ENCODE measurements at regions not wholly inside any gene's neighbourhood (a gene's known extent, or its start where the extent isn't known, plus 50 kb on each side); places are given as distances from the start of the nearest gene placed in this dataset.
A peak's percentile ranks its signal among the peaks of the same experiment; 100 is the strongest.
"Not testable (repeated sequence)": the region's sequence is repeated elsewhere in the genome, so short reads cannot be mapped to it uniquely, and the experiment has no call there.

GRCh38 chr9:90201766-90202165, 440.9 kb downstream of the DIRAS2 start:
- Mint-ChIP-seq H3K27me3 (ENCODE audit: unreplicated experiment) (no peaks in the 10 kb centered on the region), H3K9me3 (ENCODE audit: unreplicated experiment) (no peaks in the 10 kb centered on the region), H3K4me1 (ENCODE audit: low read depth, unreplicated experiment) (no peaks in the 10 kb centered on the region), H3K4me3 (ENCODE audit: unreplicated experiment) (no peak overlapping the region), H3K27ac (ENCODE audit: unreplicated experiment) (no peak overlapping the region), H3K36me3 (ENCODE audit: unreplicated experiment) (peaks cover 5% of the 10 kb centered on the region)
- TF ChIP-seq CTCF (IDR thresholded peaks at IDR 0.05; ENCODE audit: partially characterized antibody, unreplicated experiment), result no peak
- DNase-seq, result no peak

GRCh38 chr9:90204128-90204831, 438.3 kb downstream of the DIRAS2 start:
- Mint-ChIP-seq H3K36me3 (ENCODE audit: unreplicated experiment) (no peaks in the 10 kb centered on the region), H3K4me3 (ENCODE audit: unreplicated experiment) (no peak overlapping the region), H3K4me1 (ENCODE audit: low read depth, unreplicated experiment) (no peaks in the 10 kb centered on the region), H3K27me3 (ENCODE audit: unreplicated experiment) (no peaks in the 10 kb centered on the region), H3K9me3 (ENCODE audit: unreplicated experiment) (no peaks in the 10 kb centered on the region), H3K27ac (ENCODE audit: unreplicated experiment) (no peak overlapping the region)
- no peak for DNase-seq
- no peak for TF ChIP-seq CTCF (IDR thresholded peaks at IDR 0.05; ENCODE audit: partially characterized antibody, unreplicated experiment)

GRCh38 chr9:90213045-90213444, 429.6 kb downstream of the DIRAS2 start:
- not testable (repeated sequence) for H3K27me3 Mint-ChIP-seq (ENCODE audit: unreplicated experiment); H3K9me3 Mint-ChIP-seq (ENCODE audit: unreplicated experiment); H3K36me3 Mint-ChIP-seq (ENCODE audit: unreplicated experiment); H3K4me1 Mint-ChIP-seq (ENCODE audit: low read depth, unreplicated experiment); H3K4me3 Mint-ChIP-seq (ENCODE audit: unreplicated experiment); H3K27ac Mint-ChIP-seq (ENCODE audit: unreplicated experiment); DNase-seq

GRCh38 chr9:90219548-90220118, 423.0 kb downstream of the DIRAS2 start:
- Mint-ChIP-seq H3K27ac (ENCODE audit: unreplicated experiment) (no peak overlapping the region), H3K4me1 (ENCODE audit: low read depth, unreplicated experiment) (no peaks in the 10 kb centered on the region), H3K27me3 (ENCODE audit: unreplicated experiment) (peaks cover 2% of the 10 kb centered on the region), H3K4me3 (ENCODE audit: unreplicated experiment) (peak overlapping the region; percentile 1), H3K36me3 (ENCODE audit: unreplicated experiment) (no peaks in the 10 kb centered on the region), H3K9me3 (ENCODE audit: unreplicated experiment) (peaks cover 1% of the 10 kb centered on the region)
- peak; percentile 49 for DNase-seq
- peak; percentile 62 for TF ChIP-seq CTCF (IDR thresholded peaks at IDR 0.05; ENCODE audit: partially characterized antibody, unreplicated experiment)

- H3K4me1 Mint-ChIP-seq (ENCODE audit: low read depth, unreplicated experiment); H3K36me3 Mint-ChIP-seq (ENCODE audit: unreplicated experiment); H3K9me3 Mint-ChIP-seq (ENCODE audit: unreplicated experiment); H3K4me3 Mint-ChIP-seq (ENCODE audit: unreplicated experiment); DNase-seq; H3K27ac Mint-ChIP-seq (ENCODE audit: unreplicated experiment); H3K27me3 Mint-ChIP-seq (ENCODE audit: unreplicated experiment): not testable (repeated sequence)
Measured at GRCh38 chr9:90221899-90222298, 420.7 kb downstream of the DIRAS2 start.

- peak; percentile 63 for DNase-seq
- not testable (repeated sequence) for H3K4me3 Mint-ChIP-seq (ENCODE audit: unreplicated experiment); H3K27ac Mint-ChIP-seq (ENCODE audit: unreplicated experiment)
Measured at GRCh38 chr9:90226839-90227338, 415.7 kb downstream of the DIRAS2 start.

GRCh38 chr9:90233081-90233480, 409.5 kb downstream of the DIRAS2 start:
- not testable (repeated sequence) for DNase-seq; H3K9me3 Mint-ChIP-seq (ENCODE audit: unreplicated experiment); H3K4me3 Mint-ChIP-seq (ENCODE audit: unreplicated experiment); H3K27me3 Mint-ChIP-seq (ENCODE audit: unreplicated experiment); H3K36me3 Mint-ChIP-seq (ENCODE audit: unreplicated experiment); H3K27ac Mint-ChIP-seq (ENCODE audit: unreplicated experiment); H3K4me1 Mint-ChIP-seq (ENCODE audit: low read depth, unreplicated experiment)

More at GRCh38 chr9:90226839-90227338, 415.7 kb downstream of the DIRAS2 start:
- H3K27me3 Mint-ChIP-seq (ENCODE audit: unreplicated experiment); H3K4me1 Mint-ChIP-seq (ENCODE audit: low read depth, unreplicated experiment); H3K9me3 Mint-ChIP-seq (ENCODE audit: unreplicated experiment); H3K36me3 Mint-ChIP-seq (ENCODE audit: unreplicated experiment): not testable (repeated sequence)
- peak; percentile 55 for TF ChIP-seq CTCF (IDR thresholded peaks at IDR 0.05; ENCODE audit: partially characterized antibody, unreplicated experiment)

All from glutamatergic neuron (in vitro differentiated cells).